ENCODE measurements at regions not wholly inside any gene's neighbourhood (a gene's known extent, or its start where the extent isn't known, plus 50 kb on each side); places are given as distances from the start of the nearest gene placed in this dataset.
A peak's percentile ranks its signal among the peaks of the same experiment; 100 is the strongest.
"Not testable (repeated sequence)": the region's sequence is repeated elsewhere in the genome, so short reads cannot be mapped to it uniquely, and the experiment has no call there.

- DNase-seq (ENCODE audit: low read depth, low spot score): not testable (repeated sequence)
Measured at GRCh38 chr2:201946746-201947145, 86.9 kb upstream of the FZD7 start.

GRCh38 chr2:201947287-201947686 is 86.4 kb upstream of the FZD7 start:
- DNase-seq (ENCODE audit: low read depth, low spot score): no peak

GRCh38 chr2:201949181-201949926 is 84.3 kb upstream of the FZD7 start:
- peak; percentile 75 for DNase-seq (ENCODE audit: low read depth, low spot score)

GRCh38 chr2:201949927-201950246 is 83.8 kb upstream of the FZD7 start:
- no peak for DNase-seq (ENCODE audit: low read depth, low spot score)

- no peak for DNase-seq (ENCODE audit: low read depth, low spot score)
Measured at GRCh38 chr2:201950606-201951005, 83.0 kb upstream of the FZD7 start.

- DNase-seq (ENCODE audit: low read depth, low spot score): peak; percentile 60
Measured at GRCh38 chr2:201952187-201952586, 81.5 kb upstream of the FZD7 start.

GRCh38 chr2:201953396-201953795 is 80.3 kb upstream of the FZD7 start:
- no peak for DNase-seq (ENCODE audit: low read depth, low spot score)

- DNase-seq (ENCODE audit: low read depth, low spot score): no peak
Measured at GRCh38 chr2:201953880-201954279, 79.8 kb upstream of the FZD7 start.

- DNase-seq (ENCODE audit: low read depth, low spot score): no peak
Measured at GRCh38 chr2:201955231-201955630, 78.4 kb upstream of the FZD7 start.

- no peak for DNase-seq (ENCODE audit: low read depth, low spot score)
Measured at GRCh38 chr2:201955702-201956141, 77.9 kb upstream of the FZD7 start.

- no peak for DNase-seq (ENCODE audit: low read depth, low spot score)
Measured at GRCh38 chr2:201956361-201956760, 77.3 kb upstream of the FZD7 start.

GRCh38 chr2:201957091-201957490 is 76.6 kb upstream of the FZD7 start:
- DNase-seq (ENCODE audit: low read depth, low spot score): no peak

GRCh38 chr2:201959198-201959597 is 74.5 kb upstream of the FZD7 start:
- no peak for DNase-seq (ENCODE audit: low read depth, low spot score)

- no peak for DNase-seq (ENCODE audit: low read depth, low spot score)
Measured at GRCh38 chr2:201959626-201960025, 74.0 kb upstream of the FZD7 start.

- no peak for DNase-seq (ENCODE audit: low read depth, low spot score)
Measured at GRCh38 chr2:201960305-201960704, 73.3 kb upstream of the FZD7 start.

GRCh38 chr2:201961401-201961800 is 72.3 kb upstream of the FZD7 start:
- DNase-seq (ENCODE audit: low read depth, low spot score): no peak

GRCh38 chr2:201962774-201963562 is 70.7 kb upstream of the FZD7 start:
- peak; percentile 82 for DNase-seq (ENCODE audit: low read depth, low spot score)

- DNase-seq (ENCODE audit: low read depth, low spot score): no peak
Measured at GRCh38 chr2:201964011-201964410, 69.6 kb upstream of the FZD7 start.

- no peak for DNase-seq (ENCODE audit: low read depth, low spot score)
Measured at GRCh38 chr2:201964631-201965206, 68.9 kb upstream of the FZD7 start.

- DNase-seq (ENCODE audit: low read depth, low spot score): no peak
Measured at GRCh38 chr2:201965550-201965949, 68.1 kb upstream of the FZD7 start.

GRCh38 chr2:201966691-201967438 is 66.8 kb upstream of the FZD7 start:
- peak; percentile 64 for DNase-seq (ENCODE audit: low read depth, low spot score)

GRCh38 chr2:201968050-201968449 is 65.6 kb upstream of the FZD7 start:
- no peak for DNase-seq (ENCODE audit: low read depth, low spot score)

Measured in ELF-1 (cell line).